Body of pancreas (tissue), 4 donors: ENCODE measurements at regions not wholly inside any gene's neighbourhood (a gene's known extent, or its start where the extent isn't known, plus 50 kb on each side); places are given as distances from the start of the nearest gene placed in this dataset.

Source experiments
- CTCF ChIP-seq, 7 experiments: fragments of 450-650 bp in 4 of 7; fragments of 200-600 bp in 3 of 7; sonication (generic) in 3 of 7; IDR thresholded peaks; one replicate each; pipeline ENCODE4 v1.5.1; 2016 to 2019; ENCODE audit warnings: antibody characterized with exemption in 7 of 7
- POLR2A ChIP-seq, 3 donors: fragments of 450-650 bp; IDR thresholded peaks; one replicate each; pipeline ENCODE4 v1.6.1; 2016; ENCODE audit warnings: antibody characterized with exemption in 3 of 3, mild to moderate bottlenecking in 2 of 3

DNA sequence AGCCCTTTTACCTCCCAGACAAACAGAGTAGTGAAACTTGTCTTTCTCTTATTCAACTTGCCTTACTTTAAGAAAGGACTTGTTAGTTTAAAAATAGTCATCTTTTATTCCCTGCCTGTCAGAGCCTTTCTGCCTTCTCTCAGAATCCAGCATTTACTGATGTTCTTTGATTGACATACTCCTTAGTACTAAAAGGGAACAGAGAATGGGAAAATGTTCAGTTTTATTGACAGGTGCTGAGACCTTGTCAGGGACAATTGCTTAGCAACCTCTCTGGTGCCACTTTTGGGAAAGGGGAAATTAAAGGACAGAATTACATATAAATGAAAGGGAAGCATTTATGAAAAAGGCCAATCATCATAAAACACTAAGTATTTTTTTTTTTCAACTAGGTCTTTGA, 378.3 kb downstream of the PDCD6IP start:
- TF ChIP-seq CTCF (IDR thresholded peaks at IDR 0.05) (no peak), POLR2A (IDR thresholded peaks at IDR 0.05) (no peak)
